BE2C (cell line): ENCODE measurements at regions not wholly inside any gene's neighbourhood (a gene's known extent, or its start where the extent isn't known, plus 50 kb on each side); places are given as distances from the start of the nearest gene placed in this dataset.

Experiments
- DNase-seq: peaks from one replicate; pipeline ENCODE4 v3.0.0-alpha.2; 2020
- H3K27me3 ChIP-seq: fragments of 250-450 bp; sonication (Bioruptor Pico); 2 replicates; pipeline ENCODE4 v1.5.1; 2020; ENCODE audit warnings: mild to moderate bottlenecking
- H3K36me3 ChIP-seq: fragments of 250-450 bp; sonication (Bioruptor Pico); 2 replicates; pipeline ENCODE4 v1.5.1; 2020; ENCODE audit warnings: mild to moderate bottlenecking
- H3K4me1 ChIP-seq: fragments of 250-450 bp; sonication (Bioruptor Pico); 2 replicates; pipeline ENCODE4 v1.5.1; 2020
- H3K4me3 ChIP-seq: 2 replicates; pipeline ENCODE4 v1.5.1; 2011; ENCODE audit warnings: low read depth, low read length
- H3K9me3 ChIP-seq: fragments of 250-450 bp; sonication (Bioruptor Pico); 2 replicates; pipeline ENCODE4 v1.5.1; 2020
- CTCF ChIP-seq: IDR thresholded peaks from 2 replicates; pipeline ENCODE4 v1.5.1; 2012; ENCODE audit warnings: mild to moderate bottlenecking, low read depth, low read length

DNA sequence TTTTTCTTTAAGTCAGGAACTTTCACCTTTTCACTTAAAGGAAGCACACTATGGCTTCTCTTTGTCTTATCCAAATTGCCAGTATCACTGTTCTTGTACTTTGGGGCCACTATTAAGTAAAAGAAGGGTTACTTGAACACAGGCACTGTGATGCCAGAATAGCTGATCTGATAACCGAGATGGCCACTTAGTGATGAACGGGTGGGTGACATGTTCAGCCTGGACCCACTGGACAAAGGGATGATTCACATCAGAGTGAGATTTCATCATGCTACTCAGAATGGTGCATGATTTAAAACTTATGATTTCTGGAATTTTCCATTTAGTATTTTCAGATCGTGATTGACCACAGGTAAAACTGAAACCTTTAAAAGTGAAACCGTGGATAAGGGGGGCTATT, 252.6 kb downstream of the KLF13 start:
- DNase-seq, result no peak
- Histone ChIP-seq H3K9me3 (no peaks in the 10 kb centered on the region; the same call in none of the 2 replicates), H3K4me3 (no peak overlapping the region), H3K27me3 (peaks cover 25% of the 10 kb centered on the region), H3K4me1 (no peaks in the 10 kb centered on the region), H3K36me3 (no peaks in the 10 kb centered on the region)
- TF ChIP-seq CTCF, result no peak

- no peak for DNase-seq
- Histone ChIP-seq H3K27me3 (peaks cover 22% of the 10 kb centered on the region), H3K4me3 (no peak overlapping the region), H3K9me3 (no peaks in the 10 kb centered on the region; the same call in none of the 2 replicates), H3K4me1 (no peaks in the 10 kb centered on the region), H3K36me3 (no peaks in the 10 kb centered on the region)
- TF ChIP-seq CTCF, result no peak
Observed at GRCh38 chr15:31579976-31580375, 253.3 kb downstream of the KLF13 start.

DNA sequence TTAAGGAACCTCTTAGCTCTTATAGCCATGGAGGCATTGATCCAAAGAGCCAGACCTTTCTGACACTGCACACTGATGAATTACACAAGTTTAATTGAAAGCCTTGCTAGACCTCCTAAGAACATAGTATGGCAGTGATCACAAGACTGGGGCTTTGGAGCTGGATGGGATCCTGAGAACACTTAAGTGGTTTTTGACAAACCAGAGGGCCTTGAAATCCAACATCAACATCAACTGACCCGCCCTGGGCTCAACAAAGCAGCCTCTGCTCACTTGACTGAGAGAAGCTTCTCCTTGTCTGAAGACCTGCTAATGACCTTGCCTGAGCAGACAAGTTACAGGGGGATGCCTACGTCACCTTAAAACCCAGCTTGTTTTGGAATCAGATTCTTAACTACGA, 257.6 kb downstream of the KLF13 start:
- no peaks in the 10 kb centered on the region for H3K36me3 ChIP-seq
- no peak for DNase-seq
- H3K4me3 ChIP-seq, result no peak overlapping the region
- no peaks in the 10 kb centered on the region for H3K27me3 ChIP-seq
- no peaks in the 10 kb centered on the region; the same call in none of the 2 replicates for H3K9me3 ChIP-seq
- H3K4me1 ChIP-seq, result no peaks in the 10 kb centered on the region
- no peak for TF ChIP-seq CTCF

GRCh38 chr15:31585240-31585639, 258.6 kb downstream of the KLF13 start:
- Histone ChIP-seq H3K4me1 (no peaks in the 10 kb centered on the region), H3K36me3 (no peaks in the 10 kb centered on the region), H3K27me3 (no peaks in the 10 kb centered on the region), H3K9me3 (no peaks in the 10 kb centered on the region; the same call in none of the 2 replicates), H3K4me3 (no peak overlapping the region)
- TF ChIP-seq CTCF, result no peak
- DNase-seq, result no peak

- DNase-seq, result no peak
- Histone ChIP-seq H3K27me3 (no peaks in the 10 kb centered on the region), H3K9me3 (no peaks in the 10 kb centered on the region; the same call in none of the 2 replicates), H3K4me1 (no peaks in the 10 kb centered on the region), H3K4me3 (no peak overlapping the region), H3K36me3 (no peaks in the 10 kb centered on the region)
- no peak for TF ChIP-seq CTCF
Observed at GRCh38 chr15:31586841-31587240, 260.2 kb downstream of the KLF13 start.

DNA sequence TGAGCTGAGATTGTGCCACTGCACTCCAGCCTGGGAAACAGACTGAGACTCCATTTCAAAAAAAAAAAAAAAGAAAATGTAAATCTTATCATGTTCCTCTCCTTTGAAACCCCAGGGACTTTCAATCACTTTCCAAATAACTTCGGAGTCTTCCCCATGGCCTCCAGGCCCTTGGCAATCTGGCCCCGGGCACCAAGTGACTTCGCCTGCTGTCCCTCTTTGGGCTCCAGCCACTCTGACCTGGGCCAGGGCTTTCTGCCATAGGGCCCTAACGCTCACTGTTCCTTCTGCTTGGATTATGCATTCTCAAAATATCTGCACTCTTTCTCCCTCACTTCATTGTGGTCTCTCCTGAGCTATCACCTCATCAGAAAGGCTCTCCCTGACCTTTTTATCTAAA, 260.9 kb downstream of the KLF13 start:
- H3K9me3 ChIP-seq, result no peaks in the 10 kb centered on the region; the same call in none of the 2 replicates
- H3K4me3 ChIP-seq, result no peak overlapping the region
- TF ChIP-seq CTCF, result no peak
- no peaks in the 10 kb centered on the region for H3K27me3 ChIP-seq
- DNase-seq, result no peak
- no peaks in the 10 kb centered on the region for H3K36me3 ChIP-seq
- no peaks in the 10 kb centered on the region for H3K4me1 ChIP-seq
